ENCODE measurements at regions not wholly inside any gene's neighbourhood (a gene's known extent, or its start where the extent isn't known, plus 50 kb on each side); places are given as distances from the start of the nearest gene placed in this dataset.

- TF ChIP-seq CTCF (IDR thresholded peaks at IDR 0.05; ENCODE audit: insufficient read depth, low read depth, low read length, missing control alignments): no peak
- no peak overlapping the region for H3K4me3 ChIP-seq (ENCODE audit: low read depth, low read length)
- DNase-seq (ENCODE audit: low read depth): no peak
Measured at GRCh38 chr7:22601003-22601402, 101.0 kb upstream of the STEAP1B start.

- no peak overlapping the region for H3K4me3 ChIP-seq (ENCODE audit: low read depth, low read length)
- no peak for TF ChIP-seq CTCF (IDR thresholded peaks at IDR 0.05; ENCODE audit: insufficient read depth, low read depth, low read length, missing control alignments)
- no peak for DNase-seq (ENCODE audit: low read depth)
Measured at GRCh38 chr7:22598318-22598920, 98.4 kb upstream of the STEAP1B start.

GRCh38 chr7:22597844-22598243 is 97.9 kb upstream of the STEAP1B start:
- no peak overlapping the region for H3K4me3 ChIP-seq (ENCODE audit: low read depth, low read length)
- no peak for DNase-seq (ENCODE audit: low read depth)
- TF ChIP-seq CTCF (IDR thresholded peaks at IDR 0.05; ENCODE audit: insufficient read depth, low read depth, low read length, missing control alignments): no peak

- DNase-seq (ENCODE audit: low read depth): no peak
- no peak for TF ChIP-seq CTCF (IDR thresholded peaks at IDR 0.05; ENCODE audit: insufficient read depth, low read depth, low read length, missing control alignments)
- H3K4me3 ChIP-seq (ENCODE audit: low read depth, low read length): no peak overlapping the region
Measured at GRCh38 chr7:22596763-22597400, 96.9 kb upstream of the STEAP1B start.

GRCh38 chr7:22594020-22594419 is 94.0 kb upstream of the STEAP1B start:
- H3K4me3 ChIP-seq (ENCODE audit: low read depth, low read length): no peak overlapping the region
- DNase-seq (ENCODE audit: low read depth): no peak
- TF ChIP-seq CTCF (IDR thresholded peaks at IDR 0.05; ENCODE audit: insufficient read depth, low read depth, low read length, missing control alignments): no peak

GRCh38 chr7:22591271-22591670 is 91.3 kb upstream of the STEAP1B start:
- H3K4me3 ChIP-seq (ENCODE audit: low read depth, low read length): no peak overlapping the region
- TF ChIP-seq CTCF (IDR thresholded peaks at IDR 0.05; ENCODE audit: insufficient read depth, low read depth, low read length, missing control alignments): no peak
- DNase-seq (ENCODE audit: low read depth): no peak
